Right lung (tissue), 2 donors: ENCODE measurements at regions not wholly inside any gene's neighbourhood (a gene's known extent, or its start where the extent isn't known, plus 50 kb on each side); places are given as distances from the start of the nearest gene placed in this dataset.

Experiments
- DNase-seq, 2 donors: peaks; one replicate each; pipeline ENCODE4 v3.0.0-alpha.2; 2013

DNA sequence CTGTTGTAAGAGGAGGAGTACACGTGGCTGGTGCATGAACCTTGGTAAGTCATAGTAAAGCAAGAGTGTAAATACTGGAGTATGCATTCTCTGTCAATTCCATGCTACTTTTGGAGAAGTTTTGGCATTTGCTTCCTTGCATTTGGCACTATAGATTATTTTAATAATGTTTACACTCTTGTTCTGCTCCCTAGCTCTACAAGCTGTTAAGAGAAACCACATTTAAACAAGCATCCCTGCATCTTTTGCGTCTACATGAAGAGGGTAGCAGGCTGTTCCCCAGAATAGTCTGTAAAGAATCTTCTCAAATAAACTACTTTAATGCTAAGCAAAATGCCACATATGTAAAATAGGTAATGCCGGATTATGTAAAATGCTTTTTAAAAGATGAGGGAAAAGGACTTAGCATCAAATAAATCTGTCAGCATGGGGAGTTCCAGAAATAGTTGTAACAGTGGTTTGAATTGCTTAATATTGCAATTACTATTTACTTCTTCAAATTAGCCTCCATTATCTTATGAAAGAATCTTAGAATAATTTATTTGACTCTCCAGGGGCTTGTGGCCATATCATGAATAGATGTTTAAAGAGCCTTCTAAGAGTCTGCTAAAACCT is 2127.3 kb upstream of the WWC1 start:
- DNase-seq, result no peak

DNA sequence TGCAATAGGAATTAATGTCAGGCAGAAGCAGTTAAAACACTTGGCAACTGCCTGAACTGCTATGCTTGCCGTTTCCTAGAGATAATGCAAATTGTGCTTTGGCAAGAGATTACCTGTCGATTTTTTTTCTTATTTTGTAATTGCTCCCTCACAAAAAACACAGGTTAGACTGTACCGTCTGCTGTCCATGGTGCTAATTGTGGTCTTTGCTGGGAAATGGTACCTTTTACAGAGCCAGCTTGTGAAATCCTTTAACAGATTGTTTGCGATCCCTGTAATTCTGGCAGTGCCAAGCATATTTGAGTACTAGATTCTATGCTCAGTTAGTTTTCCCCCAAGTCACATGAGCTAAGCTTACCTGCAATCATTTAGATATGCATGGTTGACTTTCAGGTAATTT is 2125.8 kb upstream of the WWC1 start:
- no peak for DNase-seq

DNA sequence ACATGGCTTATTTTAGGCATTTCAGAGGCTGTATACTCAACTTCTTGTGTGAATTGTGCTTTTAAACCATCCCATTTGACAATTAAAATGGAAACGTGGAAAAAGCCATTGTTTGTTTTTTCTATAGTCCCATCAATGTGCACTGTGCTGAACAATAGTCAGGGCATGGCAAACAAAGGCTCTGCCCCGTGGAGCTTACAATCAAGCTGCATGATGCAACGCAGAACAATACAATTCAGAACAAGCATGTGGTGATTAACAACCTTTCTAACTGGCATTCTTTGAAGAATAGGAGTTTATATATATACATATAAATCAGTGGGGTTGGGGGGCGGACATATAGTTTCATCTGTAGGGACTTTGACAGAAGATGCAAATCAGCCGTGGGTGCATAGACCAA is 2125.4 kb upstream of the WWC1 start:
- no peak for DNase-seq

DNA sequence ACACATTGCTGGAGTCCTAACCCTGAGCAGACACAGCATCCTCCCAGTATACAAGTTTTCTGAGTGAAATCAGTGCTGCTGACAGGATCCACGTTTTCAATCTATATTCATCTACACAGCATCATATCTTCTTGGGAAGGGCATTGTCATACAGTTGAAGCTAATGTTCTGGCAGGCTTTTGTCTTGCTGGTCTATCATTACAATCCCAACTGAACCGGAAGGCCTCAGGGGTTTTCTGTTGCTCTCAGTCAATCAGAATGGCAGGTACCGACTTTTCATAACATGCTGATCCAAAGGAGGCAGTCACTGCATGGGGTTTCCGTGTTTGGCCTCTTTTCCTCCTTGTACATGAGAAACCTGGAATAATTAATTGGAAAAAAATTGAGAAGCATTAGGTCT is 2118.8 kb upstream of the WWC1 start:
- no peak for DNase-seq

DNA sequence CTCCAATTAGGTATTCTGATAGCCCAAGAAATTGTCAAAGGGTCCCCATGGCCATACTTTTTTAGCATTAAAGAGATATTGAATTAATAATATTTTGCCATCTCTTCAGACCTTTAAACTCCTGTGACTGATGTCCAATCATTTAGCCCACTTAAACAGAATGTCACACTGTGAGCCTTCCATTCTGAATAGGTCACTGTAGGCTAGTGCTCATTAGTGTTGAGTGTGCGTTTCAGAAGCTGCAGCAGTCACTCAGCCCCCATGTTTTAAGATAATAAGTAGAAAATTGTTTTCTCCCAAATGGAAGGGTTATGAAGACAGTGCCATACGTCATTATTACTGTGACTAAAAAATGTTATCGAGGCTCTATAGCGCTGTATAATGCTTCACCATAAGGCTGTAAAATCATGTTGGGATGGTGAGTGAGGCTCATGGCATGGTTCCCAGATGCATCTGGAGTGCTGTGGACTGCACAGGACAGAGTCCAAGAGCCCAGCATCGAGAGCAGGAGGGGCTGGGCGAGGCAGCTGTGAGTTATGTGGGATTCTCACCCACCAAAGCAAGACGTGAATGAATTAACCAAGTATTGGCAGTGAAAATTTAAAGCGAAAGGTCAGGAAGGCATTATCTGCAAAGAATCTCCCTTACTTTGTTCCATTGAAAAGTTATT is 2112.9 kb upstream of the WWC1 start:
- no peak for DNase-seq

DNA sequence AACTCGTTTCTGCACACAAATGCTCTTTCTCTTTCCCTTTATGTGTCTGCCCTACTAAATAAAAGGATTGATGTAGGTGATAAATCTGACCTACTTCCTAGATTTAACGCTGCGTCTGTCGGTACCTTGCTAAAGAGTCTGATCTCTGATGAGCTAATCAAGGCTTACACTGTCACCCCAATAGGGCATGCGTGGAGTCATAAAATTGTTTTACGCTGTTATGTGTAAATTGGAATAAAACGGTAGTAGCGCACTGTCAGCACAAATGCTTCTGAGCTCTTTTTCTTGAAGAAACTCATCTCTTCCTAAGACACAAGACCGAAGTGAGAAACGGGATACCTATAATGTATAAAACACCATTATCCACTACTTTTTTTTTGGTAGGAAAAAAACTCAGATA is 2106.3 kb upstream of the WWC1 start:
- no peak for DNase-seq

DNA sequence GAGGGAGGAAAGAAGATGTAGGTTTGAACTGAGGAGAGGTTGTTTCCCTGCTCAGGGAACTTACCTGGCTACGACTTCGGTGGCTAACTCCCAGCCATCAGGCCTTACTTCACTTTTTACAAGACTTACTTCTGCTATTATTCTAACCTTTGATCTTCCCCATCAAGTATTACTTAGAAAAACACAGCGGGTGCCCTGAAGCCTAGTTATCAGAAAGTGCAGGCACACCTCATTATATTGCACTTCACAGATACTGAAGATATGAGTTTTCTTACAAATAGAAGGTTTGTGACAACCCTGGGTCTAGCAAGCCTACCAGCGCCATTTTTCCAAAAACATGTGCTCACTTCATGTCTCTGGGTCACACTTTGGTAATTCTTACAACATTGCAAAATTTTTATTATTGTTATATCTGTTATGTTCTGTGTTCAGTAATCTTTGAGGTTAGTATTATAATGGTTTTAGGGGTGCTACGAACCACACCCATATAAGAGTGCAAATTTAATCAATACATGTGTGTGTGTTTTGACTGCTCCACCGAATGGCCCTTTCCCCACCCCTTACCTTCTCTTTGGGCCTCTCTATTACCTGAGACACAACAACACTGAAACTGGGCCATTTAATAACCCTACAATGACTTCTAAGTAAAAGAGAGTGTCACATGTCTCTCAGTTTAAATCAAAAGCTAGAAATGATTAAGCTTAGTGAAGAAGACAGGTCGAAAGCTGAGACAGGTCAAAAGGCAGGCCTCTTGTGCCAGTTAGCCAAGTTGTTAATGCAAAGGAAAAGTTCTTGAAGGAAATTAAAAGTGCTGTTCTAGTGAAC is 2102.7 kb upstream of the WWC1 start:
- no peak for DNase-seq

DNA sequence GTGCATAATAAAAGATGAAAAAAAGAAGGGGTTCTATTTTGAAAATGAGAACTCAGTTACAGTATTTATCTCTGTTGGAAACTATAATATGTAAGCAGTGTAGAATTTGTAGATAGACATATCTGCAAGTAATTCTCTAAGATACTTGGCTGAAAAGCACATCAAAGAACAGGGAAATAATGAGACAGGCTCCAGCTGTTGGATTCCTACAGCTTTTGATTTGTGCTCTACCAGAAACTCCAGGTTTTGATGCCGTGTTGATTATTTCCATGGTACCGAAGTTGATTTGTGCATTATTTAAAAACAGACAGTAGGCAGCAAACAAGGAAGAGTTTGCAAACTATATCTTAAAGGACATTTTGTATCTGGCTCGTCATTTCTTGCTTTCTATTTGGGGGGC is 2098.7 kb upstream of the WWC1 start:
- no peak for DNase-seq

DNA sequence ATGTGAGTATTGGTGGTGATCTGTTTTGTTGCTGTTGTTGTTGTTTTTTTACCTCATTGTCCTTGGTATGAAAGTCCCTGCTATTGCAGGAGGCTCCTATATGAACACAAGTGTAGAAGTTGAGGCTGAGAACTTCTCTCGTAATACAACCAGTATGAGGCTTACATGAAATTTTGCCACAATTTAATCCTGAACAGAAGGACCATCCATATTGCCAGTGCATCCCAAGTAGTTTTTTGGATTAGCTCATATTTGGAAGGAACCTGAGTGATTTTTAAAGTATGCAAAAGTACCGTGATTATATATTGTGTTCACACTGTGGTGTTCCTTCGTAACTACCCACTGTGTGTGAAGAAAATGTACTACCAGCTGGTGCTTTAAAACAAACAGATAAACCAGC is 2095.5 kb upstream of the WWC1 start:
- DNase-seq, result no peak

DNA sequence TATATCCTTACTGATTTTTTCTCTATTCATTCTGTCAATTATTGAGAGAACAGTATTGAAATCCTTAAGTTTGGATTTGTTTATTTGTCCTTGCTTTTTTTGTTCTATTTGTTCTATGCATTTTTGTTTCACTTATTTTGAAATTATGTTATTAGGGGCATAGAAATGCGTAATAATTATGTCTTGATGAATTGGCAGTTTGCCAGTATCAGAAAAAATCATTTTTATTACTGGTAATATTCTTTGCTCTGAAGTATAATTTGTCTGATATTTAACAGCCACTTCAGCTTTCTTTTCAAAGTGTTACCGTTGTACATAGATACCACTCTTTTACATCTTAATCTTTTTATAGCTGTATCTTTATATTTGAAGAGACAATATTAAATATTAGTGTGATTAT is 2090.9 kb upstream of the WWC1 start:
- DNase-seq, result no peak

DNA sequence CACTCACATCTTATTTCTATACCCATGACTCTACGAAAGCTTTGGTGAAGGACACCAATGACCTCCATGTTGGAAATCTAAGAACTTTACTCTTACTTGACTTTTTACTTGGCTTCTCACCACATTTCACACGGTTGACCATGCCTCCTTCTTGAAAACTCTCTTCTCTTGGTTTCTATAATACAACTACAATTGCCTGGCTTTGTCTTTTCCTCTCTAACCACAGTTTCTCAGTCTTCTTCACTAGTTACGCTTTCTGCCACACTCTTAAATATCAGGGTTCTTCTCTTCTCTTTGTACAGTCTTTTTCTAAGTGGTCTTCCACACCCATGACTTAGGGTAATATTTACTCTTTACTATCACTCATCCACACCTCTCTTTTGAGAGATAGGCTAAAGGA is 2079.8 kb upstream of the WWC1 start:
- no peak for DNase-seq

DNA sequence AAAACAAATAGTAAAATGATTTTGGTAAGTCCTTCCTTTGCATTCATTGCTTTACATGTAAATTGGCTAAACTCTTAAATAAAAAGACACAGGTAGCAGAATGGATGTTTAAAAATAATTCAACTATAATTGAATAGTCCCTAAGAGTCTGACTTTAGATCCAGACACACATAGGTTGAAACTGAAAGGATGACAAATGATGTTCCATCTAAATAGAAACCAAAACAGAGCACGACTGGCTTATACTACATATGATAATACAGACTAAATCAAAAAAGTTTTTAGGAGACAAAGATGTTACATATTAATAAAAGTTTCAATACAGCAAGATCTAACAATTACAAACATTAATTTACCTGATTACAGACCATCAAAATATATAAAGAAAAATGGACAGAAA is 2055.1 kb upstream of the WWC1 start:
- DNase-seq, result no peak

DNA sequence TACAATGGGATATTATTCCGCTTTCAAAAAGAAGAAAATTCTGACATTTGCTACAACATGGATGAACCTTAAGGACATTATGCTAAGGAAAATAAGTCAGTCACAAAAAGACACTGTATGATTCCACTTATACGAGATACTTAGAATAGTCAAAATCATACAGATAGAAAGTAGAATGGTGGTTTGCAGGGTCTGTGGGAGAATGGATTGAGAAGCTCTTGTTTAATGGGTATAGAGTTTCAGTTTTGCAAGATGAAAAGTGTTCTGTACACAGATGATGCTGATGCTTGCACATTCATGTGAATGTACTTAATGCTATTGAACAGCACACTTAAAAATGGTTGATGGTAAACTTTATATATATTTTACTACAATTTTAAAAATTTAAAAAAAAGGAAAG is 2050.7 kb upstream of the WWC1 start:
- no peak for DNase-seq

DNA sequence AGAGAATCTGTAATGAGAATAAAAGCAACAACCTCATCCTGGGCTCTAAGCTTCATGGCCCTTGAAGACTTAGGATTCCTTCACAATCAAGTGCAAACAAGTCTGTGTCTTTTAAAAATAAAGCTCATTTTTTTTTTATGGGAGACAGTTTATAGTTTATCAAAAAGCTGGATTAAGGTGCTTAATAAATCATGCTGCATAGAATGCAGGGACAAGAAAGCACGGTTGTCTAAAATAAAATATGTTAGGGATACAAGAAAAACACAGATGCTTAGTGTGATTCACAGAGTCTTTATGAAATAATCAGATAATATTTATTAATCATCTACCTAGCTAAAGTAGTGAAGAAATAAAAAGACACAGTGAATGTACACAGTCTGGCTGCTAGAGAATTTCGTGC is 2045.9 kb upstream of the WWC1 start:
- no peak for DNase-seq

DNA sequence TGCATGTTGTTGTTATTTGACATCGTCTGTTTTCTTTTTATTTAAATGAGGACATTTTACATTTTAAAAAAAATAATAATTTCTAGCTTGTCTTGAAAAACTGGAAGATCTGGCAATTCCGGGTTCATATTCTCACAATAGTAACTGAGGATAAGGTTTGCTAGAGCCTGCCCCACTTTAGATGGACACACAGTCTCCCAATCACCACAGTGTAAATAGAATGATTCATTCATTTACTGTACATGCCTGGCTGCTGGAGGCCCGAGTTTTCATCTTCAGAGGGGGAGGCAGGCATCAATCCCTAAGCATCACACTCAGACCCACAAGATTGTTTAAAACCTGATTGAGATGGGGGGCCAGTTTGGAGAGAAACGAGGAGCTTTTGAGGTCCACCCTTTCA is 2039.7 kb upstream of the WWC1 start:
- DNase-seq, result no peak

DNA sequence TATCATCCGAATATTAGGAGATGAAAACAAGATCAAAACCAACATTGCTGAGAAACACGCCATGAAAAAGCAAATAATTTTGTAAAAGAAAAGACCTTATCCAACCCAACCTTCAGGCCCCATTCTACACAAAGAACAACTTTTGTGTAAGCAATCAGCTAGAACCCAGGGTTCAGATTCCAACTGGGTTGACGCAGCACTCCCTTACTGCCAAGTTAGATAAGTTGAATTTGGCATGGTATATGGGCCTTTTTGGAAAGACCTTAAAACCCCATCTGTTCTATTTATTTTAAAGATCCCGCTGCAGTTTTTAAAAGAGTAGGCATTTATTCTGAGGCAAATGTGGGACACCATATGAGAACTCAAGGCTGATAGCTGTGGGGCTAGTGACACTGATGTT is 2033.8 kb upstream of the WWC1 start:
- no peak for DNase-seq

DNA sequence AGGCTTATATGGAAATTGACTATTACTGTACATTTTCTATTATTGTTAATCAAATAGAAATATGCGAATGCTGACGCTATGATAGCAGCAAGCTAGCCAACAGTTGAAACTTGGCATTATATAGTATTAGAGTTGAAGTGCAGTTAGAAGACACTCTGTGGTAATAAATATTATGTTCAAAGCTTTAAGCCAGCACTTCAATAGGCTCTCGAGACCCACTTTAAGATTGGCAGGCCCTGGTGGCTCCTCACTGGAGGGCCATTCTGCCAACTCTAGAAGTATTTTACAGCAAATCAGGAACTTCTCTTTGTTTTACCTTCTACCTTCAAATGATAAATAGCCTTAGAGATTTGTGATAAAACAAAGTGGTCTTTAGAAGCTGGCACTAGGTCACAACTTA is 2029.0 kb upstream of the WWC1 start:
- peak; percentile 2 to 5 for DNase-seq

DNA sequence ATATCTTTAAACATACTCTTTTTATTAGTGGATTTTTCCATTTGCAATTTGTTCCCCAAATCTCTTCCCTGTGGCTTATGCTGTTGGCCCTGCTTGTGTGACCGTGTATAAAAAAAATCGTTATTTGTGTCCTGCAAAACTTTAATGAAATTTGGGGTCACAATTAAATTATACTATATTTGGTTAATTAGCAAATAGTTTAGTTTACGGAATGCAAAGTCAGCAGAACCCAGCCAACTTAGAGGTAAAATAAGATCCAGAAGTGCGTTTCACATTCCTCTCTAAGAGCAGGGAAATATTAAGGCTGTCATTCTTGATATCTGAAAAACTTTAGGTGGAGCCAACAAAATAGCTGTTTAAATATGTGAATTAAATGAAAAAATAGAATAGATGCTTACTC is 2023.5 kb upstream of the WWC1 start:
- no peak for DNase-seq

DNA sequence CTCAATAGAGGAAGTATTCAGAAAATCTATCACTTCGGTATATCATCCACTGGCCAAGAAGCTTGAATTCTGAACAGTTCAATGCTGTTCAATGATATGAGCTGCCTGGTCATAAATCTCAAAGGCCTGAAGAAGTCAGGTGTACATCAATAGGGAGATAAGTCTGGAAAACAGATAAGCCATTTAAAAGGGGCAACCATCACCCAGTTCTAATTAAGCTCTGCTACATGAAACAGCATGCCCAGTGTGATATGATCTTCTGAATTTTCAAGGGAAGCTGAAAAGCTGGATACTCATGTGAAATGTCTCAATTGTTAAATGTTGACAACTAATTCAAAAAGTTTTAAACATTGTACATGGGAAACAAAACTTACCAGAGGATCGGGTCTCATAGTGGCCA is 2020.7 kb upstream of the WWC1 start:
- DNase-seq, result no peak

DNA sequence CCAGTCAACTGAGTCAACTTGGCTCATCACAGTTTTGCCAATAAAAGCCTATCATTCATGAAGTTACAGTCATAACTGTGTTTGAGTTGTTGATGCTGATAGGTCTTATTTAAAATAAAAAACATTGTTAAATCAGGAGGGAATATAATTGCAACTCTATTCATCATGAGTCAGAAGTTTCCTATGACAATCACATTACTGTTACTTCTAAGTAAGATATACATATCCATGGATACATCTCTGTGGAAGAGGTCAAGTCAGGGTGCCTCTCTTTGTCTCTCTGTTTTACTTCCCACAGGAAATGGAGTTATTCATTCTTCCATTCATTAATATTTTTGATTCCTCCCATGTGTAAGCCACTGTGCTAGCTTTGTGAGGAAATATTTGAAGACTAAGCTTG is 2015.4 kb upstream of the WWC1 start:
- DNase-seq, result no peak

DNA sequence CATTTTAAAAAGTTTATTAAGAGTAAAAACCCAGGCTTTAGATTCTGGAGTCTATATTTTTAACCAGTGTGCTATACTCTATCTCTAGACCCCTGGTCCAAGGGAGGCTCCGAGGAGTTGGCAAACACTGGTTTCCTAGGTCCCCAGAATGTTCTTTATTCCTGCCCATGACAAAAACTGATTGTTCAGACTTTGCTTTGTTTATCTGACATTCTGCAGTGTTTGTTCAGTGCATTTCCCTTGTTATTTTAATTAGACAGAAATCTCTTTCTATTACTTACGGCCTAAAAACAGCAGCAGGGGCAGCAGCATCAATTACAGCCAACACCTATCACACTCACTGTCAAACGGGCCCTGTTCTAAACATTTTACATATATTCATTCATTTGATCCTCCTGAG is 2011.6 kb upstream of the WWC1 start:
- DNase-seq, result no peak

DNA sequence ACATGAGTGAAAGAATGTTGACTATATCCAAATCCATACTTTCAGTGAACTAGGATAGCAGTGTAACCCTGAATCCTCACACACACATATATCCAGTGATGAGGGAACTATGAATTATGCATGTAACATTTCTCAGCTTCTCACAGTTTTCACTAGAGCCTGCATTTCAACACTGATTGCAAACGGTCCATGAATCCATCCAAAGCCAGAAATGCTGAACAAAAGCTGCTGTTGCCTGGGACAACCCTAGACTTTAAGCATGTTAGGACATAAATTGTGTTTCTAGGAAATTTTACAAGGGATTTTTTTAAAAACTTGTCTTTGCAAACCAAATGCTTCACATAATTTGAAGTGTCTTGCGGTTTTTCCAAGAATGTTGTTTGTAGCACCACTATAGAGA is 2010.0 kb upstream of the WWC1 start:
- no peak for DNase-seq

DNA sequence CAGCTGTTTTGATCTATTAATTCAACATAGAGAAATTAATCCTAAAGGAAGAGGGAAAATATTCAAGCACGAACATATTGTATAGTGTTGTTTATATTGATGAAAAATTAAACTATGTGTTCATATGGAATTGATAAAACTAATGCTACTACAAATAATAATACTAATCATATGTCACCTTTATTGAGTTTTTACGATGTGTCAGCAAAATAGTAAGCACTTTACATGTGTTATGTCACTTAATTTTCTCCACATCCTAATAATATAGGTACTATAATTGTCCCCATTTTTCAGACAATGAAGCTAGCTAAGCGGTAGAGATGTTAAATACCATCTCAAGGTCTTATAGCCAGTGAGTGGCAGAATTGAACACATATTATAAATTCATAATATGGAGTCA is 2008.5 kb upstream of the WWC1 start:
- DNase-seq, result no peak

DNA sequence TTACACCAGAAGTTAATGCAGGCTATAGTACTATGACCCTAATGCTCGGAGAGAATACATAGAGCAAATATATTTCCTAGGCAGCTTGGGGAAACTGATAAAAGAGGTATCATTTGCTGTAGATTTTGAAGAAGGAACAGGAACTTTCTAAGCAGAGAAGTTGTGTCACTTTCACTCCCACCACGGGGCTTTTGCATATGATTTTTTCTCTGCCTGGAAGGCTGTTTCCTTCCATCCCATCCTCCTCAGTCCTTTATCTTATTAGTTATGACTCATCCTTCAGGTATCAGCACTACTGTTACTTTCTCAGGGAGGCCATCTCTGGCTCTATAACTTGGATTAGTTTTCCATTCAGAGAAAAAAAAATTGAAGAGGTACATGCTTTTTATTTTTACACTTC is 2006.1 kb upstream of the WWC1 start:
- DNase-seq, result no peak
